B cell (primary cell): ENCODE measurements at regions not wholly inside any gene's neighbourhood (a gene's known extent, or its start where the extent isn't known, plus 50 kb on each side); places are given as distances from the start of the nearest gene placed in this dataset.

Experiments
- ATAC-seq: fragments of 200-7000 bp; cut with Tn5 transposase; one replicate; pipeline ENCODE4 v1.10.0; 2021; ENCODE audit warnings: low read depth, mild to moderate bottlenecking, moderate number of reproducible peaks, moderate library complexity
- CTCF ChIA-PET: fragments of 350-600 bp; sonication (Branson Sonifier 250); formaldehyde crosslinking; loops from one replicate; lab custom pipeline; 2021; ENCODE audit warnings: antibody characterized with exemption, inconsistent platforms; lab: Charles Lee
- POLR2A ChIA-PET: fragments of 350-600 bp; sonication (Branson Sonifier 250); formaldehyde crosslinking; loops from one replicate; lab custom pipeline; 2021; ENCODE audit warnings: antibody characterized with exemption; lab: Charles Lee
- DNase-seq: peaks from one replicate; pipeline ENCODE4 v3.0.0; 2013
- H2AFZ ChIP-seq: 2 replicates; pipeline ENCODE4 v1.6.1; 2012; ENCODE audit warnings: mild to moderate bottlenecking, low read depth, low read length; ENCODE audit not compliant: insufficient read depth, poor library complexity, severe bottlenecking
- H3K27ac ChIP-seq, 2 donors: 1 replicate in 1 of 2; 2 replicates in 1 of 2; pipeline ENCODE4 v1.5.1; 2012 to 2013; ENCODE audit warnings: low read length in 2 of 2, mild to moderate bottlenecking in 2 of 2, moderate library complexity in 1 of 2
- H3K27me3 ChIP-seq, 4 experiments: fragments of 200-600 bp in 1 of 4; sonication (generic) in 1 of 4; replicated peaks in 1 of 4; 1 replicate in 2 of 4; 2 replicates in 2 of 4; pipeline versions ENCODE4 v1.6.1 to v1.7.0; 2013 to 2016; ENCODE audit warnings: low read length in 3 of 4, mild to moderate bottlenecking in 2 of 4, mixed read lengths in 1 of 4, moderate library complexity in 1 of 4; ENCODE audit not compliant: insufficient read depth in 4 of 4, control insufficient read depth in 3 of 4; ENCODE audit errors: control extremely low read depth in 1 of 4
- H3K36me3 ChIP-seq, 2 experiments: replicated peaks in 1 of 2; 1 replicate in 1 of 2; 2 replicates in 1 of 2; pipeline versions ENCODE4 v1.6.1 to v1.7.1; 2013; ENCODE audit warnings: low read length in 1 of 2; ENCODE audit not compliant: insufficient read depth in 2 of 2, control insufficient read depth in 1 of 2; ENCODE audit errors: control extremely low read depth in 1 of 2, extremely low read depth in 1 of 2
- H3K4me1 ChIP-seq, 2 donors: fragments of 200-600 bp in 1 of 2; sonication (generic) in 1 of 2; 1 replicate in 1 of 2; 2 replicates in 1 of 2; pipeline versions ENCODE4 v1.5.1 to v1.6.1; 2013 to 2017; ENCODE audit warnings: low read length in 2 of 2; ENCODE audit not compliant: control insufficient read depth in 2 of 2, insufficient read depth in 2 of 2
- H3K4me2 ChIP-seq: replicated peaks from 2 replicates; pipeline ENCODE3; 2012; ENCODE audit warnings: mild to moderate bottlenecking, low read depth, low read length; ENCODE audit not compliant: poor library complexity, severe bottlenecking
- H3K4me3 ChIP-seq, 5 experiments: fragments of 200-600 bp in 1 of 5; sonication (generic) in 1 of 5; 1 replicate in 3 of 5; 2 replicates in 2 of 5; pipeline versions ENCODE4 v1.5.1 to v1.7.0; 2011 to 2016; ENCODE audit warnings: low read length in 4 of 5, mild to moderate bottlenecking in 4 of 5, low read depth in 2 of 5, control low read depth in 1 of 5, moderate library complexity in 1 of 5; ENCODE audit not compliant: insufficient read depth in 1 of 5; ENCODE audit errors: control extremely low read depth in 1 of 5, extremely low read depth in 1 of 5
- H3K79me2 ChIP-seq: fragments of 200-600 bp; sonication (generic); one replicate; pipeline ENCODE4 v1.6.0; 2016; ENCODE audit warnings: low read length; ENCODE audit not compliant: control insufficient read depth, insufficient read depth
- H3K9ac ChIP-seq: fragments of 200-600 bp; sonication (generic); 2 replicates; pipeline ENCODE4 v1.6.1; 2017; ENCODE audit warnings: mild to moderate bottlenecking, low read length, moderate library complexity
- H3K9me3 ChIP-seq, 3 donors: one replicate each; pipeline versions ENCODE4 v1.6.1 to v1.7.1; 2013; ENCODE audit warnings: low read length in 2 of 3; ENCODE audit not compliant: control insufficient read depth in 2 of 3, insufficient read depth in 1 of 3; ENCODE audit errors: control extremely low read depth in 1 of 3
- H4K20me1 ChIP-seq: 2 replicates; pipeline ENCODE4 v1.6.0; 2012; ENCODE audit warnings: mild to moderate bottlenecking, low read length; ENCODE audit not compliant: insufficient read depth, control insufficient read depth, poor library complexity, severe bottlenecking
- H3K27ac Mint-ChIP-seq: one replicate; pipeline ENCODE4 v1.8.0; 2021; ENCODE audit warnings: mixed read lengths
- H3K27me3 Mint-ChIP-seq: one replicate; pipeline ENCODE4 v1.8.0; 2021; ENCODE audit warnings: mixed read lengths
- H3K4me1 Mint-ChIP-seq: one replicate; pipeline ENCODE4 v1.8.0; 2021; ENCODE audit warnings: mixed read lengths
- H3K4me3 Mint-ChIP-seq: one replicate; pipeline ENCODE4 v1.8.0; 2021; ENCODE audit warnings: mixed read lengths
- H3K9me3 Mint-ChIP-seq: one replicate; pipeline ENCODE4 v1.8.0; 2022; ENCODE audit warnings: mixed read lengths; ENCODE audit not compliant: insufficient read depth
- CTCF ChIP-seq: fragments of 200-600 bp; IDR thresholded peaks from one replicate; pipeline ENCODE4 v1.8.0; 2022; ENCODE audit warnings: antibody characterized with exemption, mild to moderate bottlenecking
- EZH2 ChIP-seq: IDR thresholded peaks from 2 replicates; pipeline ENCODE4 v1.6.1; 2012; ENCODE audit warnings: borderline replicate concordance, low read depth, mild to moderate bottlenecking, moderate library complexity, low read length; ENCODE audit not compliant: insufficient read depth, poor library complexity, severe bottlenecking
- WGBS: methylation state at CpG from one replicate; pipeline ENCODE4 v1.1.5; 2013; ENCODE audit warnings: missing lambda C conversion rate; ENCODE audit not compliant: insufficient coverage; 5-methylcytosine and 5-hydroxymethylcytosine counted together
- intact Hi-C: fragments of 100-400 bp; cut with micrococcal nuclease; formaldehyde crosslinking; loops from one replicate; pipeline ENCODE4 v1.10.0; 2022

- Mint-ChIP-seq H3K27ac (no peak overlapping the region), H3K4me3 (no peak overlapping the region), H3K4me1 (no peaks in the 10 kb centered on the region), H3K27me3 (peaks cover 6% of the 10 kb centered on the region), H3K9me3 (no peaks in the 10 kb centered on the region)
- Histone ChIP-seq H3K4me1 (no peaks in the 10 kb centered on the region), H4K20me1 (no peaks in the 10 kb centered on the region), H3K9ac (no peak overlapping the region), H2AFZ (no peak overlapping the region), H3K27me3 (no peaks in the 10 kb centered on the region), H3K27ac (no peak overlapping the region), H3K4me3 (no peak overlapping the region), H3K36me3 (no peaks in the 10 kb centered on the region), H3K79me2 (no peaks in the 10 kb centered on the region), H3K9me3 (peaks cover 0 to 3% (median 0%) of the 10 kb centered on the region in 3 donors), H3K4me2 (no peak overlapping the region)
- intact Hi-C loops, result no loop called here
- CTCF ChIA-PET, result no interaction called here
- POLR2A ChIA-PET, result no interaction called here
- TF ChIP-seq CTCF (no peak), EZH2 (no peak)
- WGBS, result 100% methylated on average over 1 of the region's 1 CpG
- no peak for DNase-seq
- no peak for ATAC-seq
Observed at GRCh38 chr4:94135701-94136100, 72.0 kb upstream of the SMARCAD1 start.

GRCh38 chr4:94139931-94140612 is 67.6 kb upstream of the SMARCAD1 start:
- H3K4me1 ChIP-seq, result no peaks in the 10 kb centered on the region
- no peaks in the 10 kb centered on the region for H3K27me3 ChIP-seq
- WGBS, result 99% methylated on average over 11 of the region's 11 CpGs
- H3K4me2 ChIP-seq, result no peak overlapping the region
- H2AFZ ChIP-seq, result no peak overlapping the region
- TF ChIP-seq EZH2 (no peak), CTCF (no peak)
- Mint-ChIP-seq H3K4me1 (no peaks in the 10 kb centered on the region), H3K27ac (no peak overlapping the region), H3K9me3 (peaks cover 4% of the 10 kb centered on the region), H3K4me3 (no peak overlapping the region), H3K27me3 (peaks cover 4% of the 10 kb centered on the region)
- ChIA-PET POLR2A (no interaction called here), CTCF (interaction anchor here (1.1 kb wide), 1 partner anchor 11 kb away, joined by 3 read pairs; no protein-coding TSS in a partner anchor)
- H3K4me3 ChIP-seq, result no peak overlapping the region
- no peaks in the 10 kb centered on the region for H4K20me1 ChIP-seq
- H3K9me3 ChIP-seq, result no peaks in the 10 kb centered on the region
- intact Hi-C loops, result no loop called here
- H3K27ac ChIP-seq, result no peak overlapping the region
- no peaks in the 10 kb centered on the region for H3K36me3 ChIP-seq
- DNase-seq (no peak), ATAC-seq (no peak)
- no peak overlapping the region for H3K9ac ChIP-seq
- H3K79me2 ChIP-seq, result no peaks in the 10 kb centered on the region
